ENCODE measurements at regions not wholly inside any gene's neighbourhood (a gene's known extent, or its start where the extent isn't known, plus 50 kb on each side); places are given as distances from the start of the nearest gene placed in this dataset.

- no peak for TF ChIP-seq CTCF (IDR thresholded peaks at IDR 0.05)
Measured at GRCh38 chr6:133595111-133595761, 293.7 kb upstream of the TCF21 start.

GRCh38 chr6:133606852-133607251 is 282.1 kb upstream of the TCF21 start:
- no peak for TF ChIP-seq CTCF (IDR thresholded peaks at IDR 0.05)

GRCh38 chr6:133608620-133609019 is 280.3 kb upstream of the TCF21 start:
- no peak for TF ChIP-seq CTCF (IDR thresholded peaks at IDR 0.05)

- TF ChIP-seq CTCF (IDR thresholded peaks at IDR 0.05): no peak
Measured at GRCh38 chr6:133609415-133610226, 279.3 kb upstream of the TCF21 start.

GRCh38 chr6:133610227-133610840 is 278.6 kb upstream of the TCF21 start:
- TF ChIP-seq CTCF (IDR thresholded peaks at IDR 0.05): no peak

GRCh38 chr6:133610971-133611370 is 277.9 kb upstream of the TCF21 start:
- TF ChIP-seq CTCF (IDR thresholded peaks at IDR 0.05): no peak

GRCh38 chr6:133612459-133612858 is 276.5 kb upstream of the TCF21 start:
- TF ChIP-seq CTCF (IDR thresholded peaks at IDR 0.05): no peak
